GM23338 (cell line): ENCODE measurements at regions not wholly inside any gene's neighbourhood (a gene's known extent, or its start where the extent isn't known, plus 50 kb on each side); places are given as distances from the start of the nearest gene placed in this dataset.
A peak's percentile ranks its signal among the peaks of the same experiment; 100 is the strongest.

Experiments
- ATAC-seq: fragments of 200-7000 bp; cut with Tn5 transposase; 3 replicates; pipeline ENCODE4 v1.9.1; 2020
- DNase-seq: peaks from one replicate; pipeline ENCODE4 v3.0.0-alpha.2; 2015; ENCODE audit warnings: low spot score
- H2AFZ ChIP-seq: fragments of 200-600 bp; sonication (generic); 2 replicates; pipeline ENCODE4 v1.8.0; 2016; ENCODE audit warnings: antibody characterized with exemption, mild to moderate bottlenecking, moderate library complexity
- H3F3A ChIP-seq: fragments of 200-600 bp; sonication (generic); replicated peaks from 2 replicates; pipeline ENCODE4 v1.8.0; 2017; ENCODE audit warnings: antibody characterized with exemption, mixed run types, low read depth
- H3K27ac ChIP-seq: fragments of 200-600 bp; sonication (generic); 2 replicates; pipeline ENCODE4 v1.6.1; 2016; ENCODE audit warnings: low read depth
- H3K27me3 ChIP-seq: fragments of 200-600 bp; sonication (generic); 2 replicates; pipeline ENCODE4 v1.8.0; 2016; ENCODE audit warnings: mild to moderate bottlenecking, mixed run types, moderate library complexity; ENCODE audit not compliant: insufficient read depth
- H3K36me3 ChIP-seq: fragments of 200-600 bp; sonication (generic); 2 replicates; pipeline ENCODE4 v1.8.0; 2016; ENCODE audit warnings: mild to moderate bottlenecking; ENCODE audit not compliant: insufficient read depth
- H3K4me1 ChIP-seq: fragments of 200-600 bp; sonication (generic); 2 replicates; pipeline ENCODE4 v1.8.0; 2016; ENCODE audit warnings: mild to moderate bottlenecking, moderate library complexity; ENCODE audit not compliant: insufficient read depth
- H3K4me2 ChIP-seq: fragments of 200-600 bp; sonication (generic); 2 replicates; pipeline ENCODE4 v1.7.1; 2017; ENCODE audit warnings: mixed run types
- H3K4me3 ChIP-seq: fragments of 200-600 bp; sonication (generic); 2 replicates; pipeline ENCODE4 v1.6.1; 2016; ENCODE audit warnings: mixed run types
- H3K79me2 ChIP-seq: fragments of 200-600 bp; sonication (generic); replicated peaks from 2 replicates; pipeline ENCODE4 v1.8.0; 2017; ENCODE audit warnings: mild to moderate bottlenecking; ENCODE audit not compliant: insufficient read depth
- H3K9me2 ChIP-seq: fragments of 200-600 bp; sonication (generic); 2 replicates; pipeline ENCODE4 v1.8.0; 2017; ENCODE audit not compliant: insufficient read depth
- H4K20me1 ChIP-seq: fragments of 200-600 bp; sonication (generic); replicated peaks from 2 replicates; pipeline ENCODE4 v1.8.0; 2017; ENCODE audit warnings: mild to moderate bottlenecking; ENCODE audit not compliant: insufficient read depth
- H3K27ac Mint-ChIP-seq: 2 replicates; pipeline ENCODE4 v1.8.0; 2020; ENCODE audit warnings: inconsistent platforms, mild to moderate bottlenecking, moderate library complexity, mixed read lengths
- H3K27me3 Mint-ChIP-seq: 3 replicates; pipeline ENCODE4 v1.8.0; 2022; ENCODE audit warnings: low read depth, mild to moderate bottlenecking, moderate library complexity, mixed read lengths, inconsistent platforms; ENCODE audit not compliant: insufficient read depth, poor library complexity
- H3K36me3 Mint-ChIP-seq: 3 replicates; pipeline ENCODE4 v1.8.0; 2021; ENCODE audit warnings: low read depth, mild to moderate bottlenecking, inconsistent platforms, moderate library complexity, mixed read lengths
- H3K4me1 Mint-ChIP-seq: 3 replicates; pipeline ENCODE4 v1.8.0; 2020; ENCODE audit warnings: mild to moderate bottlenecking, inconsistent platforms, mixed read lengths
- H3K4me3 Mint-ChIP-seq: 3 replicates; pipeline ENCODE4 v1.8.0; 2021; ENCODE audit warnings: moderate library complexity, mild to moderate bottlenecking, inconsistent platforms, mixed read lengths
- H3K9me3 Mint-ChIP-seq: 3 replicates; pipeline ENCODE4 v1.8.0; 2020; ENCODE audit warnings: moderate library complexity, mild to moderate bottlenecking, inconsistent platforms, mixed read lengths
- CREB1 ChIP-seq: fragments of 250-450 bp; sonication (Bioruptor Pico); IDR thresholded peaks from 2 replicates; pipeline ENCODE4 v1.5.0; 2020; ENCODE audit warnings: low read depth, mild to moderate bottlenecking, moderate library complexity
- CTCF ChIP-seq, 2 experiments: fragments of 200-600 bp in 1 of 2; sonication (generic) in 1 of 2; conservative IDR thresholded peaks; 2 replicates each; pipeline versions ENCODE4 v1.5.1 to v1.6.1; 2016 to 2017; ENCODE audit warnings: antibody characterized with exemption in 2 of 2, low read depth in 2 of 2, mild to moderate bottlenecking in 2 of 2, moderate library complexity in 1 of 2
- ETS1 ChIP-seq: IDR thresholded peaks from 2 replicates; pipeline ENCODE4 v1.6.1; 2016; ENCODE audit warnings: antibody characterized with exemption
- EZH2phosphoT487 ChIP-seq: fragments of 200-600 bp; sonication (generic); IDR thresholded peaks from one replicate; pipeline ENCODE4 v1.8.1; 2018; ENCODE audit warnings: antibody characterized with exemption; ENCODE audit not compliant: unreplicated experiment
- JUNB ChIP-seq: IDR thresholded peaks from one replicate; pipeline ENCODE4 v1.6.1; 2016; ENCODE audit warnings: antibody characterized with exemption; ENCODE audit not compliant: unreplicated experiment
- NANOG ChIP-seq: IDR thresholded peaks from 2 replicates; pipeline ENCODE4 v1.6.1; 2016; ENCODE audit warnings: antibody characterized with exemption, borderline replicate concordance
- POLR2AphosphoS5 ChIP-seq: IDR thresholded peaks from 2 replicates; pipeline ENCODE4 v1.6.1; 2016; ENCODE audit warnings: antibody characterized with exemption, low read depth
- REST ChIP-seq: IDR thresholded peaks from one replicate; pipeline ENCODE4 v1.6.1; 2018; ENCODE audit warnings: antibody characterized with exemption; ENCODE audit not compliant: unreplicated experiment

GRCh38 chr16:62872339-62872738 is 836.1 kb upstream of the CDH8 start:
- no peaks in the 10 kb centered on the region for H3K79me2 ChIP-seq
- Mint-ChIP-seq H3K9me3 (no peaks in the 10 kb centered on the region), H3K4me1 (peaks cover 17% of the 10 kb centered on the region), H3K27ac (no peak overlapping the region), H3K36me3 (no peaks in the 10 kb centered on the region), H3K27me3 (no peaks in the 10 kb centered on the region), H3K4me3 (no peak overlapping the region)
- H3K27ac ChIP-seq = no peak overlapping the region
- DNase-seq (no peak), ATAC-seq (no peak)
- no peaks in the 10 kb centered on the region for H3F3A ChIP-seq
- no peaks in the 10 kb centered on the region for H3K27me3 ChIP-seq
- H3K36me3 ChIP-seq = no peaks in the 10 kb centered on the region
- no peaks in the 10 kb centered on the region for H4K20me1 ChIP-seq
- TF ChIP-seq CREB1 (CRISPR knock-in tag) (no peak), ETS1 (no peak), NANOG (no peak)
- H3K4me2 ChIP-seq = no peak overlapping the region
- H3K4me3 ChIP-seq = no peak overlapping the region
- H2AFZ ChIP-seq = no peak overlapping the region
- H3K4me1 ChIP-seq = no peaks in the 10 kb centered on the region
- H3K9me2 ChIP-seq = no peaks in the 10 kb centered on the region

- Histone ChIP-seq H3K4me1 (no peaks in the 10 kb centered on the region), H3K27me3 (no peaks in the 10 kb centered on the region), H3K36me3 (no peaks in the 10 kb centered on the region), H3F3A (no peaks in the 10 kb centered on the region), H3K79me2 (no peaks in the 10 kb centered on the region), H3K27ac (no peak overlapping the region), H4K20me1 (no peaks in the 10 kb centered on the region), H3K9me2 (no peaks in the 10 kb centered on the region), H3K4me2 (no peak overlapping the region), H2AFZ (no peak overlapping the region), H3K4me3 (no peak overlapping the region)
- no peak for TF ChIP-seq POLR2AphosphoS5
- TF ChIP-seq CTCF (conservative IDR thresholded peaks at IDR 0.05; ENCODE audit: low read depth in 2 of 2) = peak in 1 of 2 experiments; percentile 41; a peak in 2 of 4 replicates
- Mint-ChIP-seq H3K4me3 (no peak overlapping the region), H3K9me3 (0 out of 3 replicates have a peak, but pooled peaks cover 4% of the 10 kb centered on the region), H3K36me3 (no peaks in the 10 kb centered on the region; the same call in 2 of the 3 replicates), H3K27me3 (no peaks in the 10 kb centered on the region), H3K27ac (no peak overlapping the region), H3K4me1 (peaks cover 10% of the 10 kb centered on the region)
- ATAC-seq (no peak), DNase-seq (no peak)
Measured at GRCh38 chr16:62870554-62870953, 834.3 kb upstream of the CDH8 start.

GRCh38 chr16:62869837-62870236 is 833.6 kb upstream of the CDH8 start:
- H3K4me2 ChIP-seq = no peak overlapping the region
- H2AFZ ChIP-seq = no peak overlapping the region
- H3K4me3 ChIP-seq = no peak overlapping the region
- TF ChIP-seq EZH2phosphoT487 (no peak), CTCF (conservative IDR thresholded peaks at IDR 0.05; ENCODE audit: low read depth in 2 of 2) (no peak), REST (no peak), JUNB (no peak), CREB1 (CRISPR knock-in tag) (no peak)
- H3K36me3 ChIP-seq = no peaks in the 10 kb centered on the region
- H3K27ac Mint-ChIP-seq = peak overlapping the region; percentile 42
- H4K20me1 ChIP-seq = no peaks in the 10 kb centered on the region
- H3K4me1 Mint-ChIP-seq = peaks cover 10% of the 10 kb centered on the region
- DNase-seq (no peak), ATAC-seq (no peak)
- H3K27me3 ChIP-seq = no peaks in the 10 kb centered on the region
- 0 out of 3 replicates have a peak, but pooled peaks cover 4% of the 10 kb centered on the region for H3K9me3 Mint-ChIP-seq
- no peaks in the 10 kb centered on the region for H3K79me2 ChIP-seq
- H3K4me3 Mint-ChIP-seq = no peak overlapping the region
- no peaks in the 10 kb centered on the region; the same call in 2 of the 3 replicates for H3K36me3 Mint-ChIP-seq
- no peak overlapping the region for H3K27ac ChIP-seq
- no peaks in the 10 kb centered on the region for H3K9me2 ChIP-seq
- H3K27me3 Mint-ChIP-seq = no peaks in the 10 kb centered on the region
- no peaks in the 10 kb centered on the region for H3K4me1 ChIP-seq
- no peaks in the 10 kb centered on the region for H3F3A ChIP-seq
